ENCODE measurements at regions not wholly inside any gene's neighbourhood (a gene's known extent, or its start where the extent isn't known, plus 50 kb on each side); places are given as distances from the start of the nearest gene placed in this dataset.

DNA sequence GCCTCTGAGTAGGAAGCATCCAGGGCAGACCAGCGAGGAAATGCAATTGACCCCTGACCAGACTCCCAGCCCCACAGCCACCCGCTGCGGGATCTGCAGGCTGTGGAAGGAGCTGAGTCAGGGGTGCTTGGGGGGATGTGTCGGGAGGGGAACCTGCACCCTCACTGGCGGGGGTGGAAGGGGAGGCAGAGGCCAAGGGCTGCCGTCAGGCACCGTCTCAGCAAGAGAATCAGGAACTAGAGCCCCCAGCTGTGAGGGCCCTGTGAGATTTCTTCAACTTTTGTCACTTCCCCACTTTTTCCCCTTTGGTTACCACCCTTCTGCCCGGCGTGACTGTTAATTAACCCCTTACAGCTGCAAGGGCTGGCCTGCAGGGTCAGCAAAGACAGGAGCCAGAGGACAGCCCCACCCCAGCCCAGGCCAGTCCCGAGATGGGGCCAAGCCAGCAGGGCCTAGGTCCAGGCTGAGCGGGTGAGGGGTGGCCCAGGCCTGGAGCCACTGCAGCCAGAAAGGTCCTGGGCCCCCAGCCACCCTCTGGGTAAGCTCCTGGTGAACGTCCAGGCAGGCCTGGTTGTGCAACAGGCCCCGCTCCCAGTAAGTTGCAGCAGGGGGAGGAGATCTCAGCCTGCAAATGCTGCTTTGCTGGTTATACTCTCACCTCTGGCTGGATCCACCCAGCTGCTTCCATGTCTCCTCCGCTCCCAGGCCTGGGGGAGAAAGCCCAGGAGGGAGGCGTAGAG lies 147.0 kb upstream of the ID2 start:
- no peaks in the 10 kb centered on the region for H3K36me3 ChIP-seq (ENCODE audit: control insufficient read depth, insufficient read depth, low read length)
- H3K4me3 ChIP-seq (replicated peaks; ENCODE audit: low read depth, low read length): no peak overlapping the region
- DNase-seq (ENCODE audit: extremely low read depth, insufficient read length): no peak
- no peaks in the 10 kb centered on the region for H3K27me3 ChIP-seq (replicated peaks; ENCODE audit: control insufficient read depth, insufficient read depth, low read length)
- TF ChIP-seq, protein P1, sequence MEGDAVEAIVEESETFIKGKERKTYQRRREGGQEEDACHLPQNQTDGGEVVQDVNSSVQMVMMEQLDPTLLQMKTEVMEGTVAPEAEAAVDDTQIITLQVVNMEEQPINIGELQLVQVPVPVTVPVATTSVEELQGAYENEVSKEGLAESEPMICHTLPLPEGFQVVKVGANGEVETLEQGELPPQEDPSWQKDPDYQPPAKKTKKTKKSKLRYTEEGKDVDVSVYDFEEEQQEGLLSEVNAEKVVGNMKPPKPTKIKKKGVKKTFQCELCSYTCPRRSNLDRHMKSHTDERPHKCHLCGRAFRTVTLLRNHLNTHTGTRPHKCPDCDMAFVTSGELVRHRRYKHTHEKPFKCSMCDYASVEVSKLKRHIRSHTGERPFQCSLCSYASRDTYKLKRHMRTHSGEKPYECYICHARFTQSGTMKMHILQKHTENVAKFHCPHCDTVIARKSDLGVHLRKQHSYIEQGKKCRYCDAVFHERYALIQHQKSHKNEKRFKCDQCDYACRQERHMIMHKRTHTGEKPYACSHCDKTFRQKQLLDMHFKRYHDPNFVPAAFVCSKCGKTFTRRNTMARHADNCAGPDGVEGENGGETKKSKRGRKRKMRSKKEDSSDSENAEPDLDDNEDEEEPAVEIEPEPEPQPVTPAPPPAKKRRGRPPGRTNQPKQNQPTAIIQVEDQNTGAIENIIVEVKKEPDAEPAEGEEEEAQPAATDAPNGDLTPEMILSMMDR (IDR thresholded peaks at IDR 0.05; ENCODE audit: insufficient read depth, low read length, poor library complexity, severe bottlenecking): no peak

- H3K27me3 ChIP-seq (replicated peaks; ENCODE audit: control insufficient read depth, insufficient read depth, low read length): no peaks in the 10 kb centered on the region
- DNase-seq (ENCODE audit: extremely low read depth, insufficient read length): no peak
- H3K36me3 ChIP-seq (ENCODE audit: control insufficient read depth, insufficient read depth, low read length): no peaks in the 10 kb centered on the region
- no peak overlapping the region for H3K4me3 ChIP-seq (replicated peaks; ENCODE audit: low read depth, low read length)
- TF ChIP-seq, protein P1 (IDR thresholded peaks at IDR 0.05; ENCODE audit: insufficient read depth, low read length, poor library complexity, severe bottlenecking): no peak
Observed at GRCh38 chr2:8535469-8535795, 146.4 kb upstream of the ID2 start.

DNA sequence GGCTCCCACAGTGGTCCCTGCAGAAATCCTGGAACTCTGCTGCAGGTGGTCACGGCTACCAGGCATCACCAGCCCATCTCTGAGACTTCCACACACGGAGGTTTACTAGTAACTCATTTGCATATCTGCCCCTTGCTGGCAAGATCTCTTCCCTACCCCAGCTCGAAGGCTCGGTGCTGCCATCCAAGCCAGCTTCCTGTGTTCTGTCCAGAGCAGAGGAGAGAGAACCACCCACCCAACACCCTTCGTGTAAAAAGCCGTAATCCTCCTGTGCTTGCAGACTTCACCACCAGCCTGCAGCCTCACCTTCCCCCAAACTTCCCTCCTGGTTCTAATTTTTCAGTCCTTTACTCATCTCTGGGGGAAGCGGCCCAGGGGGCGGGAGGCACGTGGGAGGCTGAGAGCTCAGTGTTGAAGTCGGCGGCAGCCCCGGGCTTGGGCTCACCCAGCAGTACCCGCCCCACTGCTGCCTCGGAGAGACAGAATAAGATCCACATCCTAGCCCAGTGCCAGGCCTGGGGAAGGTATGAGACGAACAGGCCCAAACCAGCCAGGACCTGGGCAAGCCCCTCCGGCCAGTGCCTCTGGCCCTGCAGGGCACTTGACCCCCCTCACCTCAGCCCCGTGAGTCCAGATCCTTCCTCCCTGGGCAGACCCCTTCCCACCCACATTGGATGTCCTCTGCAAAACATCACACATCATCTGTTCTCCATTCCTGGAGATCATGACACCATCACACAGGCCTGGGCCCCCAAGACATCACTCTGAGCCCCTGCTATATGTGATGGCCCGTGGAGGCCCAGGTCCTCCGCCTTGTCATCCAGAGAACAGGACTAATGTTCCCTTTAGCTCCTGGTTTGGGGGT lies 145.8 kb upstream of the ID2 start:
- H3K27me3 ChIP-seq (replicated peaks; ENCODE audit: control insufficient read depth, insufficient read depth, low read length): no peaks in the 10 kb centered on the region
- no peak overlapping the region for H3K4me3 ChIP-seq (replicated peaks; ENCODE audit: low read depth, low read length)
- TF ChIP-seq, protein P1 (IDR thresholded peaks at IDR 0.05; ENCODE audit: insufficient read depth, low read length, poor library complexity, severe bottlenecking): no peak
- no peak for DNase-seq (ENCODE audit: extremely low read depth, insufficient read length)
- H3K36me3 ChIP-seq (ENCODE audit: control insufficient read depth, insufficient read depth, low read length): no peaks in the 10 kb centered on the region

GRCh38 chr2:8536686-8537561 lies 144.9 kb upstream of the ID2 start:
- Histone ChIP-seq H3K27me3 (replicated peaks; ENCODE audit: control insufficient read depth, insufficient read depth, low read length) (no peaks in the 10 kb centered on the region), H3K4me3 (replicated peaks; ENCODE audit: low read depth, low read length) (no peak overlapping the region), H3K36me3 (ENCODE audit: control insufficient read depth, insufficient read depth, low read length) (no peaks in the 10 kb centered on the region)
- TF ChIP-seq, protein P1 (IDR thresholded peaks at IDR 0.05; ENCODE audit: insufficient read depth, low read length, poor library complexity, severe bottlenecking): no peak
- DNase-seq (ENCODE audit: extremely low read depth, insufficient read length): no peak

DNA sequence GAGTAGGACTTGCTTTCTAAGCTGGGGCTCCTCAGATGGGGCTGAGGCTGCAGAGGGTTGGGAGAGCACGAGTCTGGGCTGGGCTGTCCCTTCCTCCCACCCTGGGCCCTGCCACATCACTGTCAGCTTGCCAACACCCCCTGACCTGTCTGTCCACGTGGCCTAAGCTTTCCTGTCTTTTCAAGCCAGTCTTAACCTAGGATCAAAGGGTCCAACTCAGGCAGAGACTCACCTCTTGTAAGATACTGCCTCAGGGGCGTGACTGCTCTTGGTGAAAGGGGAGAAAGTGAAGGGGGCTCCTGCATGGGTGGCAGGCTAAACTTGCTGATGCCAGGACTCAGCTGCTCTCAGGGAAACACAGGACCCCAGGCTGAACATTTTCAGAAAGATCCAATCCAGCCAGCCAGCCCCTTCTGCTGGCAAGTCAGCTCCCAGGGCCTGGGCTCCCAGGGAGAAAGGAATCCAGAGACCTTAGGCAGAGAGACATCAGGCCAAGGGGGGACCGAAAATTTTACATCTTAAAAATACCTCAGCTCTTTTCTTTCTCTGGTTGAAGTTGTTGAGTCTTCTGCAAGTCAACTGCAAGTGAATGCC lies 144.2 kb upstream of the ID2 start:
- H3K27me3 ChIP-seq (replicated peaks; ENCODE audit: control insufficient read depth, insufficient read depth, low read length): no peaks in the 10 kb centered on the region
- H3K4me3 ChIP-seq (replicated peaks; ENCODE audit: low read depth, low read length): no peak overlapping the region
- no peak for DNase-seq (ENCODE audit: extremely low read depth, insufficient read length)
- TF ChIP-seq, protein P1 (IDR thresholded peaks at IDR 0.05; ENCODE audit: insufficient read depth, low read length, poor library complexity, severe bottlenecking): no peak
- H3K36me3 ChIP-seq (ENCODE audit: control insufficient read depth, insufficient read depth, low read length): no peaks in the 10 kb centered on the region
